ENCODE measurements at regions not wholly inside any gene's neighbourhood (a gene's known extent, or its start where the extent isn't known, plus 50 kb on each side); places are given as distances from the start of the nearest gene placed in this dataset.

GRCh38 chr14:86766469-86766868 lies 1226.5 kb downstream of the GALC start:
- Histone ChIP-seq H2AK9ac (replicated peaks; ENCODE audit: low read depth, low read length, poor library complexity) (no peak overlapping the region), H3K14ac (replicated peaks; ENCODE audit: low read depth, low read length) (0 out of 2 replicates have a peak overlapping the region, but pooled peaks have one; percentile 19), H3K4me3 (ENCODE audit: insufficient read depth, low read depth, low read length) (no peak overlapping the region), H2BK120ac (ENCODE audit: low read depth, low read length) (no peak overlapping the region), H3K23ac (ENCODE audit: low read depth, low read length) (no peak overlapping the region), H3K27me3 (ENCODE audit: control insufficient read depth, insufficient read depth, low read length) (no peaks in the 10 kb centered on the region), H3K4me2 (ENCODE audit: low read depth, low read length) (no peak overlapping the region), H4K5ac (ENCODE audit: low read depth, low read length) (no peak overlapping the region), H2BK15ac (ENCODE audit: low read depth, low read length) (no peak overlapping the region), H3K36me3 (ENCODE audit: control insufficient read depth, insufficient read depth, low read length) (no peaks in the 10 kb centered on the region), H3K56ac (ENCODE audit: extremely low read depth, insufficient read depth, low read length) (no peak overlapping the region), H4K20me1 (ENCODE audit: insufficient read depth, low read length) (no peaks in the 10 kb centered on the region), H3K9ac (ENCODE audit: low read depth, low read length) (no peak overlapping the region), H2BK5ac (ENCODE audit: low read depth, low read length, poor library complexity, severe bottlenecking) (no peak overlapping the region), H3K9me1 (ENCODE audit: insufficient read depth, low read length) (0 out of 2 replicates have a peak, but pooled peaks cover 3% of the 10 kb centered on the region), H4K91ac (ENCODE audit: insufficient read depth, low read depth, low read length) (no peak overlapping the region), H3K4me1 (ENCODE audit: control insufficient read depth, insufficient read depth, low read length) (no peaks in the 10 kb centered on the region), H3K9me3 (ENCODE audit: control insufficient read depth, insufficient read depth, low read length) (no peaks in the 10 kb centered on the region), H2BK20ac (ENCODE audit: low read depth, low read length) (no peak overlapping the region), H3K79me1 (ENCODE audit: low read depth in 1 of 2, low read length in 2 of 2) (no peaks in the 10 kb centered on the region), H3K27ac (ENCODE audit: insufficient read depth, low read length) (no peak overlapping the region), H3K18ac (ENCODE audit: low read depth, low read length) (no peak overlapping the region), H3K4ac (ENCODE audit: low read depth, low read length) (no peak overlapping the region; the same call in 1 of the 2 replicates), H2AFZ (replicated peaks; ENCODE audit: low read length, poor library complexity) (no peak overlapping the region), H2AK5ac (ENCODE audit: low read depth, low read length) (no peak overlapping the region), H4K8ac (ENCODE audit: low read depth in 2 of 2, low read length in 2 of 2) (peak overlapping the region in 1 of 2 experiments; percentile 65; a peak in 1 of 4 replicates)
- ATAC-seq (ENCODE audit: low read depth) = no peak
- in situ Hi-C loops (cut with MboI; ENCODE audit: low sequenced_read_pairs) = no loop called here
- ChIA-PET POLR2A (ENCODE audit: unreplicated experiment) (no interaction called here), CTCF (no interaction called here)
- no peak for DNase-seq
- dilution Hi-C loops (cut with HindIII; ENCODE audit: low sequenced_read_pairs, unreplicated experiment) = no loop called here
- BruUV-seq (replicated peaks) = no TSS peak
- no CpG with 5 or more reads among the region's 4 CpGs for WGBS, 2 experiments (ENCODE audit: extremely low coverage in 2 of 2, insufficient read length in 1 of 2)
- TF ChIP-seq BHLHE40 (IDR thresholded peaks at IDR 0.05; ENCODE audit: low read depth, low read length) (no peak), SMC3 (IDR thresholded peaks at IDR 0.05; ENCODE audit: low read depth, low read length) (no peak), CEBPB (IDR thresholded peaks at IDR 0.05; ENCODE audit: low read depth, low read length) (no peak), MAFK (IDR thresholded peaks at IDR 0.05; ENCODE audit: low read depth, low read length) (no peak), RCOR1 (IDR thresholded peaks at IDR 0.05; ENCODE audit: insufficient replicate concordance, low read length) (no peak), USF2 (IDR thresholded peaks at IDR 0.05; ENCODE audit: low read depth, low read length) (no peak), ELK1 (IDR thresholded peaks at IDR 0.05; ENCODE audit: borderline replicate concordance, low read depth, low read length) (no peak)
- intact Hi-C loops (cut with micrococcal nuclease) = no loop called here

Data from IMR-90 (cell line).